ENCODE measurements at regions not wholly inside any gene's neighbourhood (a gene's known extent, or its start where the extent isn't known, plus 50 kb on each side); places are given as distances from the start of the nearest gene placed in this dataset.

DNA sequence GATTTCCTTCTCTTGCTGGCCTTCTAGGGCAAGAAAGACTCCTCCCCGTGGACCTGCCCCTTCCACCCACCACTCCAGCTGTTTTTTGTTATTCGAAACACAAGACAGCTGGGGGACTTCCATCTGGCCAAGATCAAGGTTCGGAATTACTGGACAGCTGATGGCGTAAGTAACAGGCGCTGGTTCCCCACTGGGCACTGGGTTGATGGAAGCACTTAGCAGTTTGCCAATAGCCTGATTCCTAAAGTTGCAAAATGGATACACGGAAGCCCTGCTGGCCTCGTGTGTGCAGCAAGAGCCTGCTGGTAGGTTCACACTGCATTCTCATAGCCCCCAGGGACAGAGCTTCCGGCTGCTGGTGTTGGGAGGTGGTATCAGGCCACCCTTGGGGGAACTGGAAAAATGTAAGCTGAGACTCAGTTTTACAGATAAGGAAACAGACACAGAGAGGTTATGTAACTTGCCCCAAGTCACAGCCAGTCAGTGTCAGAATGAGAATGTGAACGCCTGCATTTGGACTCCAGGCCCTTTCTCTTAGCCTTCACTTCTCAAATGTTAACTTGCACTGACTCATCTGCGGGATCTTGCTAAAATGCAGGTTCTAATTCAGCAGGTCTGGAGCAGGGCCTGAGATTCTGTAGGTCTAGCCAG lies 171.7 kb downstream of the KATNIP start:
- Mint-ChIP-seq H3K4me1 (ENCODE audit: low read depth) (peaks cover 27% of the 10 kb centered on the region), H3K27ac (ENCODE audit: unreplicated experiment) (no peak overlapping the region), H3K27me3 (ENCODE audit: low read depth) (no peaks in the 10 kb centered on the region), H3K9me3 (ENCODE audit: low read depth) (no peaks in the 10 kb centered on the region), H3K36me3 (ENCODE audit: low read depth) (peaks cover 4% of the 10 kb centered on the region), H3K4me3 (ENCODE audit: unreplicated experiment) (no peak overlapping the region)
- no peak for TF ChIP-seq CTCF (IDR thresholded peaks at IDR 0.05)
- peak; percentile 20 for DNase-seq (ENCODE audit: low spot score)

DNA sequence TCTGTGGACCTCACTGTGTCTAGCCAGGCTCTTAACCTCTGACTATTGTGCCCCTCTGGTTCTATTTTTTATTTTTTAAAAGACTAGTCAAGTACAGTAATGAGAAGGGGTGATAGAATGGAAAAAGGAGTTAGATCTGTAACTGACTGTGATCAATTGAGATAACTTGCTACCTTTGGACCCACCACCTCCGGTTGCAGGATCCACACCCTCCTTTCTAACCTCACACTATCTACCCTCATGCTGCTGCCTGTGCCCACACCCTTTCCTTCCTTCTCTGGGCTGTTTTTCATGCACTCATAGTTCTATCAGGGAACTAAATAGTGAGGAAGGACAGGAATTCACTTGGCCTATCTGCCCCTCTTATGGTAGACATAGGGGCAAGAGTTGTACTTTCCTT lies 172.3 kb downstream of the KATNIP start:
- Mint-ChIP-seq H3K36me3 (ENCODE audit: low read depth) (peaks cover 4% of the 10 kb centered on the region), H3K9me3 (ENCODE audit: low read depth) (no peaks in the 10 kb centered on the region), H3K27ac (ENCODE audit: unreplicated experiment) (no peak overlapping the region), H3K27me3 (ENCODE audit: low read depth) (no peaks in the 10 kb centered on the region), H3K4me1 (ENCODE audit: low read depth) (peaks cover 27% of the 10 kb centered on the region), H3K4me3 (ENCODE audit: unreplicated experiment) (no peak overlapping the region)
- peak; percentile 1 for DNase-seq (ENCODE audit: low spot score)
- TF ChIP-seq CTCF (IDR thresholded peaks at IDR 0.05) = no peak

DNA sequence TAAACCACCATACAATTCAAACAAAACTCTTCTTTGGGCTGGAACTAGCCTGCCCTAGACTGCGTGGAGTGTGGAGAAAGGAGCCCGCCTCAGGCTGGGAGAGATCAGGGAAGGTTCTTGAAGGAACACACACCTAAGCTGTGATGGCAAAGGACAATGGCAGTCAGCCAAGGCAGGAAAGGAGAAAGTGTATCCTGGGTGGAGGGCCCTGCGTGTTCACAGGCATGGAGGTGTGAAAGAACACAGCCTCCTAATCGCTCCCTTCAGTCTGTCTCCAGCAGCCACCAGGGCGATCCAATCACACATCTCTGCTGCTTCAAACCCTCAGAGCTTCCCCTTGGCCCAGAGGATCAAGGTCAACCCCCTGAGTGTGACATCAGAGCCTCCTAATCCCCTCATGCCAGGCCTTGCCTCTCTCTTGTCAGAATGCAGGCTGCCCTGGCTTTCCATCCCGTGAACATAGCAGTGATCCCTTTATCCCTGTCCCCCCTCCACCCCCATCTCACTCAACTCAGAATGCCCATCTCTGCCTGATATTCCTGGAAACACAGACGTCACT lies 173.0 kb downstream of the KATNIP start:
- Mint-ChIP-seq H3K9me3 (ENCODE audit: low read depth) (no peaks in the 10 kb centered on the region), H3K4me3 (ENCODE audit: unreplicated experiment) (no peak overlapping the region), H3K4me1 (ENCODE audit: low read depth) (peaks cover 24% of the 10 kb centered on the region), H3K36me3 (ENCODE audit: low read depth) (peaks cover 6% of the 10 kb centered on the region), H3K27me3 (ENCODE audit: low read depth) (no peaks in the 10 kb centered on the region), H3K27ac (ENCODE audit: unreplicated experiment) (peak overlapping the region; percentile 27)
- no peak for TF ChIP-seq CTCF (IDR thresholded peaks at IDR 0.05)
- no peak for DNase-seq (ENCODE audit: low spot score)

GRCh38 chr16:27723711-27724481 lies 174.0 kb downstream of the KATNIP start:
- Mint-ChIP-seq H3K4me3 (ENCODE audit: unreplicated experiment) (no peak overlapping the region), H3K4me1 (ENCODE audit: low read depth) (peaks cover 23% of the 10 kb centered on the region), H3K36me3 (ENCODE audit: low read depth) (peaks cover 6% of the 10 kb centered on the region), H3K27me3 (ENCODE audit: low read depth) (no peaks in the 10 kb centered on the region), H3K27ac (ENCODE audit: unreplicated experiment) (no peak overlapping the region), H3K9me3 (ENCODE audit: low read depth) (no peaks in the 10 kb centered on the region)
- no peak for DNase-seq (ENCODE audit: low spot score)
- no peak for TF ChIP-seq CTCF (IDR thresholded peaks at IDR 0.05)

GRCh38 chr16:27724482-27725235 lies 174.7 kb downstream of the KATNIP start:
- H3K27me3 Mint-ChIP-seq (ENCODE audit: low read depth) = no peaks in the 10 kb centered on the region
- no peak overlapping the region for H3K27ac Mint-ChIP-seq (ENCODE audit: unreplicated experiment)

More at GRCh38 chr16:27724482-27725235, 174.7 kb downstream of the KATNIP start:
- no peak for TF ChIP-seq CTCF (IDR thresholded peaks at IDR 0.05)
- peaks cover 6% of the 10 kb centered on the region for H3K36me3 Mint-ChIP-seq (ENCODE audit: low read depth)
- H3K4me3 Mint-ChIP-seq (ENCODE audit: unreplicated experiment) = no peak overlapping the region
- no peaks in the 10 kb centered on the region for H3K9me3 Mint-ChIP-seq (ENCODE audit: low read depth)
- peaks cover 30% of the 10 kb centered on the region for H3K4me1 Mint-ChIP-seq (ENCODE audit: low read depth)
- no peak for DNase-seq (ENCODE audit: low spot score)
